HG02610 (cell line): ENCODE measurements at regions not wholly inside any gene's neighbourhood (a gene's known extent, or its start where the extent isn't known, plus 50 kb on each side); places are given as distances from the start of the nearest gene placed in this dataset.

Experiments used
- ATAC-seq: cut with Tn5 transposase; IDR thresholded peaks from one replicate; pipeline ENCODE4 v1.9.1; 2021; ENCODE audit warnings: mild to moderate bottlenecking, moderate library complexity; ENCODE audit not compliant: unreplicated experiment

- peak; percentile 87 for ATAC-seq
These were observed 73.0 kb upstream of the KCTD1 start for GRCh38 chr18:26621161-26622026.

- no peak for ATAC-seq
These were observed 71.0 kb upstream of the KCTD1 start for GRCh38 chr18:26619350-26619749.

- no peak for ATAC-seq
These were observed 69.8 kb upstream of the KCTD1 start for GRCh38 chr18:26618135-26618534.

- ATAC-seq: no peak
These were observed 68.8 kb upstream of the KCTD1 start for GRCh38 chr18:26617151-26617554.

- ATAC-seq: no peak
These were observed 66.0 kb upstream of the KCTD1 start for GRCh38 chr18:26614374-26614773.
